H1 (cell line): ENCODE measurements at regions not wholly inside any gene's neighbourhood (a gene's known extent, or its start where the extent isn't known, plus 50 kb on each side); places are given as distances from the start of the nearest gene placed in this dataset.

Experiments used
- ASH2L ChIP-seq: fragments of 200-600, 300-600 bp; sonication (generic); IDR thresholded peaks from one replicate; pipeline ENCODE4 v1.7.1; 2017; ENCODE audit warnings: low read length
- ATF2 ChIP-seq: IDR thresholded peaks from 2 replicates; pipeline ENCODE4 v1.6.1; 2012; ENCODE audit warnings: low read length, inconsistent platforms

DNA sequence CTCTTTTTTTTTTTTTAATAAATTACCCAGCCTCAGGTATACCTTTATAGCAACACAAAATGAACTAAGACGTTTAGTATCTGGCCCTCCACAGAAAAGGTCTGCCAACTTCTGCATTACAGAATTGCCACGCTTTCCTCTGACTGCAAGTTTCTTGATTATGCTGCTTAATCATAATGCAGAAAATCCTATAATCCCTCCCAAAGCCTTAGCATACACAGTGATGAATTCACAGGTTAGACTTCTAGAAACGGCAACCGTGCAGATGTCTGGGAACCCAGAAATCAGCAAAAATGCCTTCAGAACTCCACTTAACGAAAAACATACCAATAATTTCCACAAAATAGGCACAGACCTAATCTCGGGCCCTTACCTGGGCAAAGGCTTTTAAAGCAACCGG, 144.7 kb upstream of the FRMD4B start (continued):
- no peak for TF ChIP-seq ATF2
- TF ChIP-seq ASH2L, result no peak
